SU-DHL-6 (cell line): ENCODE measurements at regions not wholly inside any gene's neighbourhood (a gene's known extent, or its start where the extent isn't known, plus 50 kb on each side); places are given as distances from the start of the nearest gene placed in this dataset.

Experiments used
- EZH2phosphoT487 ChIP-seq: fragments of 200-600 bp; sonication (generic), shearing (Covaris generic); conservative IDR thresholded peaks from 2 replicates; pipeline ENCODE4 v1.6.1; 2018; ENCODE audit warnings: mild to moderate bottlenecking, antibody characterized with exemption, low read length, moderate library complexity, mixed read lengths
- TF ChIP-seq, protein P1 (sequence below): fragments of 200-600 bp; sonication (generic); IDR thresholded peaks from one replicate; pipeline ENCODE4 v1.5.1; 2017; ENCODE audit warnings: antibody characterized with exemption, mild to moderate bottlenecking, low read length, moderate library complexity; ENCODE audit not compliant: insufficient read depth, poor library complexity, severe bottlenecking

DNA sequence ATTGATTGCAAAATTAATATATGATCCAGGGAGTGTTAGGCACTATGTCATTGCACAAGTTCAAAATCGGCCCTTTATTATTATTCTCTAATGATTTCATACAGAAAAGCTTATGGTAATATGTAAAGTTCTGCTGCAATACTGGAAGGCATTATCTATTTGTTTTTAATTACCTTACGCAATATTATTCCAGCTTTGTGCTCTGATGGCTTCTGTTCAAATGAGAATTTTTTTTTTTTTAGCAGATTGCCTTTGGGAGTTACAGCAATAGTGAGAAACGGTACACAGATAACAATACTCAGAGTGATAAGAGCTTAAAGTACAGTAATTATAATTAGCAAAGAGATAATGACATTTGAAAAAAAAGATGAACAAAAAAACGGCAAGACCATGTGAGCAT lies 602.2 kb upstream of the ALCAM start:
- TF ChIP-seq, protein P1, sequence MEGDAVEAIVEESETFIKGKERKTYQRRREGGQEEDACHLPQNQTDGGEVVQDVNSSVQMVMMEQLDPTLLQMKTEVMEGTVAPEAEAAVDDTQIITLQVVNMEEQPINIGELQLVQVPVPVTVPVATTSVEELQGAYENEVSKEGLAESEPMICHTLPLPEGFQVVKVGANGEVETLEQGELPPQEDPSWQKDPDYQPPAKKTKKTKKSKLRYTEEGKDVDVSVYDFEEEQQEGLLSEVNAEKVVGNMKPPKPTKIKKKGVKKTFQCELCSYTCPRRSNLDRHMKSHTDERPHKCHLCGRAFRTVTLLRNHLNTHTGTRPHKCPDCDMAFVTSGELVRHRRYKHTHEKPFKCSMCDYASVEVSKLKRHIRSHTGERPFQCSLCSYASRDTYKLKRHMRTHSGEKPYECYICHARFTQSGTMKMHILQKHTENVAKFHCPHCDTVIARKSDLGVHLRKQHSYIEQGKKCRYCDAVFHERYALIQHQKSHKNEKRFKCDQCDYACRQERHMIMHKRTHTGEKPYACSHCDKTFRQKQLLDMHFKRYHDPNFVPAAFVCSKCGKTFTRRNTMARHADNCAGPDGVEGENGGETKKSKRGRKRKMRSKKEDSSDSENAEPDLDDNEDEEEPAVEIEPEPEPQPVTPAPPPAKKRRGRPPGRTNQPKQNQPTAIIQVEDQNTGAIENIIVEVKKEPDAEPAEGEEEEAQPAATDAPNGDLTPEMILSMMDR, result no peak
- no peak for TF ChIP-seq EZH2phosphoT487
